ENCODE measurements at regions not wholly inside any gene's neighbourhood (a gene's known extent, or its start where the extent isn't known, plus 50 kb on each side); places are given as distances from the start of the nearest gene placed in this dataset.

- H3K27ac Mint-ChIP-seq (ENCODE audit: low read depth, unreplicated experiment): no peak overlapping the region
- H3K4me3 Mint-ChIP-seq (ENCODE audit: unreplicated experiment): no peak overlapping the region
- H3K9me3 Mint-ChIP-seq (ENCODE audit: unreplicated experiment): peaks cover 46% of the 10 kb centered on the region
- intact Hi-C loops (cut with micrococcal nuclease): no loop called here
- H3K36me3 Mint-ChIP-seq (ENCODE audit: insufficient read depth, unreplicated experiment): no peaks in the 10 kb centered on the region
- no peak for TF ChIP-seq CTCF (IDR thresholded peaks at IDR 0.05; ENCODE audit: unreplicated experiment)
- CTCF ChIA-PET: interaction anchor here (1.5 kb wide), 1 partner anchor 10 kb away, joined by 4 read pairs; no protein-coding TSS in a partner anchor
- POLR2A ChIA-PET: no interaction called here
- DNase-seq (ENCODE audit: unreplicated experiment): no peak
- no TSS peak for BruUV-seq (replicated peaks)
- no peaks in the 10 kb centered on the region for H3K27me3 Mint-ChIP-seq (ENCODE audit: insufficient read depth, unreplicated experiment)
- H3K4me1 Mint-ChIP-seq (ENCODE audit: insufficient read depth, unreplicated experiment): no peaks in the 10 kb centered on the region
These were observed 1530.9 kb upstream of the TPTE start for GRCh38 chr21:8990326-8991087.

- Mint-ChIP-seq H3K4me1 (ENCODE audit: insufficient read depth, unreplicated experiment) (no peaks in the 10 kb centered on the region), H3K4me3 (ENCODE audit: unreplicated experiment) (no peak overlapping the region), H3K27me3 (ENCODE audit: insufficient read depth, unreplicated experiment) (no peaks in the 10 kb centered on the region), H3K27ac (ENCODE audit: low read depth, unreplicated experiment) (no peak overlapping the region), H3K36me3 (ENCODE audit: insufficient read depth, unreplicated experiment) (no peaks in the 10 kb centered on the region), H3K9me3 (ENCODE audit: unreplicated experiment) (peaks cover 46% of the 10 kb centered on the region)
- POLR2A ChIA-PET: no interaction called here
- intact Hi-C loops (cut with micrococcal nuclease): no loop called here
- TF ChIP-seq CTCF (IDR thresholded peaks at IDR 0.05; ENCODE audit: unreplicated experiment): no peak
- no TSS peak for BruUV-seq (replicated peaks)
- DNase-seq (ENCODE audit: unreplicated experiment): no peak
- CTCF ChIA-PET: interaction anchor here (0.7 kb wide), 1 partner anchor 30 kb away, joined by 4 read pairs; no protein-coding TSS in a partner anchor
These were observed 1530.1 kb upstream of the TPTE start for GRCh38 chr21:8991088-8991907.

- DNase-seq (ENCODE audit: unreplicated experiment): no peak
- Mint-ChIP-seq H3K27ac (ENCODE audit: low read depth, unreplicated experiment) (no peak overlapping the region), H3K9me3 (ENCODE audit: unreplicated experiment) (peaks cover 52% of the 10 kb centered on the region), H3K36me3 (ENCODE audit: insufficient read depth, unreplicated experiment) (no peaks in the 10 kb centered on the region), H3K4me1 (ENCODE audit: insufficient read depth, unreplicated experiment) (no peaks in the 10 kb centered on the region), H3K4me3 (ENCODE audit: unreplicated experiment) (no peak overlapping the region), H3K27me3 (ENCODE audit: insufficient read depth, unreplicated experiment) (no peaks in the 10 kb centered on the region)
- no TSS peak for BruUV-seq (replicated peaks)
- TF ChIP-seq CTCF (IDR thresholded peaks at IDR 0.05; ENCODE audit: unreplicated experiment): no peak
- ChIA-PET POLR2A (no interaction called here), CTCF (no interaction called here)
- intact Hi-C loops (cut with micrococcal nuclease): no loop called here
These were observed 1529.3 kb upstream of the TPTE start for GRCh38 chr21:8991968-8992621.

GRCh38 chr21:8992731-8993174, 1528.6 kb upstream of the TPTE start:
- Mint-ChIP-seq H3K9me3 (ENCODE audit: unreplicated experiment) (peaks cover 53% of the 10 kb centered on the region), H3K4me3 (ENCODE audit: unreplicated experiment) (no peak overlapping the region), H3K4me1 (ENCODE audit: insufficient read depth, unreplicated experiment) (no peaks in the 10 kb centered on the region), H3K27ac (ENCODE audit: low read depth, unreplicated experiment) (no peak overlapping the region), H3K36me3 (ENCODE audit: insufficient read depth, unreplicated experiment) (no peaks in the 10 kb centered on the region), H3K27me3 (ENCODE audit: insufficient read depth, unreplicated experiment) (no peaks in the 10 kb centered on the region)
- no peak for DNase-seq (ENCODE audit: unreplicated experiment)
- POLR2A ChIA-PET: no interaction called here
- intact Hi-C loops (cut with micrococcal nuclease): no loop called here
- CTCF ChIA-PET: no interaction called here
- no peak for TF ChIP-seq CTCF (IDR thresholded peaks at IDR 0.05; ENCODE audit: unreplicated experiment)
- BruUV-seq (replicated peaks): no TSS peak
